Cardiac fibroblast (primary cell): ENCODE measurements at regions not wholly inside any gene's neighbourhood (a gene's known extent, or its start where the extent isn't known, plus 50 kb on each side); places are given as distances from the start of the nearest gene placed in this dataset.

Source experiments
- DNase-seq, 2 donors: peaks; one replicate each; pipeline versions ENCODE4 v3.0.0 to v3.0.0-alpha.2; 2010; ENCODE audit warnings: low read depth in 2 of 2
- H3K4me3 ChIP-seq, 2 donors: replicated peaks in 1 of 2; 1 replicate in 1 of 2; 2 replicates in 1 of 2; pipeline ENCODE4 v1.5.1; 2011; ENCODE audit warnings: low read depth in 2 of 2, low read length in 2 of 2, mild to moderate bottlenecking in 2 of 2, moderate library complexity in 1 of 2
- CTCF ChIP-seq: IDR thresholded peaks from one replicate; pipeline ENCODE4 v1.5.1; 2011; ENCODE audit warnings: low read depth, mild to moderate bottlenecking, low read length, inconsistent platforms

- no peak overlapping the region for H3K4me3 ChIP-seq
- no peak for DNase-seq
- no peak for TF ChIP-seq CTCF
Measured at GRCh38 chr14:101364503-101365328, 196.6 kb upstream of the DIO3 start.

GRCh38 chr14:101365329-101366158 is 195.8 kb upstream of the DIO3 start:
- no peak overlapping the region for H3K4me3 ChIP-seq
- no peak for DNase-seq
- TF ChIP-seq CTCF: no peak

GRCh38 chr14:101367421-101368261 is 193.7 kb upstream of the DIO3 start:
- DNase-seq: no peak
- TF ChIP-seq CTCF: no peak
- no peak overlapping the region for H3K4me3 ChIP-seq

- H3K4me3 ChIP-seq: no peak overlapping the region
- TF ChIP-seq CTCF: no peak
- no peak for DNase-seq
Measured at GRCh38 chr14:101368629-101369028, 192.7 kb upstream of the DIO3 start.

GRCh38 chr14:101369194-101369915 is 191.9 kb upstream of the DIO3 start:
- no peak for DNase-seq
- TF ChIP-seq CTCF: no peak
- no peak overlapping the region for H3K4me3 ChIP-seq
